NB4 (cell line): ENCODE measurements at regions not wholly inside any gene's neighbourhood (a gene's known extent, or its start where the extent isn't known, plus 50 kb on each side); places are given as distances from the start of the nearest gene placed in this dataset.

ENCODE experiments used
- CTCF ChIP-seq: IDR thresholded peaks from one replicate; pipeline ENCODE4 v1.5.1; 2012; ENCODE audit warnings: low read depth, low read length
- POLR2A ChIP-seq: IDR thresholded peaks from 2 replicates; pipeline ENCODE4 v1.6.1; 2011; ENCODE audit warnings: mild to moderate bottlenecking; ENCODE audit not compliant: insufficient read length; ENCODE audit errors: extremely low read depth

DNA sequence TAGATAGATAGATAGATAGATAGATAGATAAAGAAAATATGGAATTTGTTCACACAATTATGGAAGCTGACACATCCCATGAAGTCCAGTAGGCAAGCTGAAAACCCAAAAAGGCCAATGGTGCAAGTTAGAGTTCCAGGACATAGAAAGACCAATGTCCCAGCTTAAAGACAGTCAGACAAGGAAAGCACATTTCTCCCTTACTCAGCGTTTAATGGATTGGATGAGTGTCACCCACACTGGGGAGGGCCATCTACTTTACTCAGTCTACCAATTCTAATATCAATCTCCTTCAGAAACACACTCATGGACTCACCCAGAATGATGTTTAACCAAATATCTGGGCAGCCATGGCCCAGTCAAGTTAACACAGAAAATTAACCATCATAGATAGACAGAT is 327.7 kb upstream of the CDH11 start:
- no peak for TF ChIP-seq CTCF
- TF ChIP-seq POLR2A, result no peak
